HepG2 (cell line): ENCODE measurements at regions not wholly inside any gene's neighbourhood (a gene's known extent, or its start where the extent isn't known, plus 50 kb on each side); places are given as distances from the start of the nearest gene placed in this dataset.

ENCODE experiments used
- HNF1A ChIP-seq, 2 experiments: sonication (generic) in 1 of 2; formaldehyde crosslinking in 1 of 2; IDR thresholded peaks; 2 replicates each; pipeline versions ENCODE4 v1.4.0 to v1.6.1; 2016 to 2020; ENCODE audit warnings: borderline replicate concordance in 1 of 2, low read depth in 1 of 2, mild to moderate bottlenecking in 1 of 2, missing genetic modification reagents in 1 of 2
- MYNN ChIP-seq: sonication (generic); formaldehyde crosslinking; IDR thresholded peaks from 2 replicates; pipeline ENCODE4 v1.4.0; 2020; ENCODE audit warnings: mild to moderate bottlenecking, low read depth, missing genetic modification reagents
- MYPOP ChIP-seq: sonication (generic); formaldehyde crosslinking; IDR thresholded peaks from 2 replicates; pipeline ENCODE4 v1.8.1; 2023; ENCODE audit warnings: mild to moderate bottlenecking, moderate library complexity, missing genetic modification reagents
- NR2F6 ChIP-seq, 2 experiments: IDR thresholded peaks; 2 replicates each; pipeline ENCODE4 v1.6.1; 2016; ENCODE audit warnings: antibody characterized with exemption in 1 of 2, mild to moderate bottlenecking in 1 of 2
- PHB2 ChIP-seq: fragments of 450-650 bp; IDR thresholded peaks from 2 replicates; pipeline ENCODE4 v1.6.1; 2018; ENCODE audit not compliant: partially characterized antibody
- REL ChIP-seq: sonication (generic); formaldehyde crosslinking; conservative IDR thresholded peaks from 2 replicates; pipeline ENCODE4 v1.8.0; 2022; ENCODE audit warnings: mild to moderate bottlenecking, missing genetic modification reagents, moderate library complexity
- ZNF569 ChIP-seq: sonication (generic); formaldehyde crosslinking; IDR thresholded peaks from 2 replicates; pipeline ENCODE4 v1.5.0; 2020; ENCODE audit warnings: mild to moderate bottlenecking, missing genetic modification reagents, moderate library complexity, borderline replicate concordance

- TF ChIP-seq HNF1A (IDR thresholded peaks at IDR 0.05; ENCODE audit: low read depth) = no peak
- no peak for TF ChIP-seq HNF1A (CRISPR knock-in tag; IDR thresholded peaks at IDR 0.05; ENCODE audit: borderline replicate concordance)
- no peak for TF ChIP-seq MYPOP (CRISPR knock-in tag)
- no peak for TF ChIP-seq ZNF569 (CRISPR knock-in tag)
- no peak for TF ChIP-seq REL (CRISPR knock-in tag)
- no peak for TF ChIP-seq MYNN (CRISPR knock-in tag)
- no peak for TF ChIP-seq NR2F6 (IDR thresholded peaks at IDR 0.05)
- TF ChIP-seq NR2F6 (CRISPR knock-in tag; IDR thresholded peaks at IDR 0.05) = no peak
- TF ChIP-seq PHB2 = no peak
Observed at GRCh38 chr2:58460670-58461069, 219.5 kb upstream of the FANCL start (continued).
